WTC11 (cell line): ENCODE measurements at regions not wholly inside any gene's neighbourhood (a gene's known extent, or its start where the extent isn't known, plus 50 kb on each side); places are given as distances from the start of the nearest gene placed in this dataset.

Source experiments
- ATAC-seq: fragments of 200-7000 bp; cut with Tn5 transposase; 2 replicates; pipeline ENCODE4 v1.10.0; 2021; ENCODE audit warnings: mild to moderate bottlenecking, moderate library complexity
- CTCF ChIA-PET: fragments of 300-600 bp; sonication (Branson Sonifier 250); formaldehyde crosslinking; loops from one replicate; lab custom pipeline; 2021; ENCODE audit warnings: antibody characterized with exemption; lab: Charles Lee
- POLR2A ChIA-PET: fragments of 350-600 bp; sonication (Branson Sonifier 250); formaldehyde crosslinking; loops from one replicate; lab custom pipeline; 2021; ENCODE audit warnings: antibody characterized with exemption; lab: Charles Lee
- DNase-seq: peaks from one replicate; pipeline ENCODE4 v3.0.0; 2021; ENCODE audit warnings: low spot score
- H3K27ac Mint-ChIP-seq: 2 replicates; pipeline ENCODE4 v1.8.0; 2021; ENCODE audit warnings: mixed read lengths
- H3K27me3 Mint-ChIP-seq: 2 replicates; pipeline ENCODE4 v1.8.0; 2021; ENCODE audit warnings: low read depth, mild to moderate bottlenecking, moderate library complexity, mixed read lengths
- H3K36me3 Mint-ChIP-seq: 2 replicates; pipeline ENCODE4 v1.8.0; 2021; ENCODE audit warnings: mixed read lengths
- H3K4me1 Mint-ChIP-seq: 2 replicates; pipeline ENCODE4 v1.8.0; 2022; ENCODE audit warnings: mixed read lengths
- H3K4me3 Mint-ChIP-seq: 2 replicates; pipeline ENCODE4 v1.8.0; 2021; ENCODE audit warnings: mild to moderate bottlenecking, moderate library complexity, mixed read lengths
- H3K9me3 Mint-ChIP-seq: 2 replicates; pipeline ENCODE4 v1.8.0; 2021; ENCODE audit warnings: mixed read lengths
- ATF1 ChIP-seq: sonication (generic); formaldehyde crosslinking; IDR thresholded peaks from 2 replicates; pipeline ENCODE4 v1.8.1; 2023; ENCODE audit warnings: mild to moderate bottlenecking, moderate library complexity, missing genetic modification reagents
- ATF2 ChIP-seq: sonication (generic); formaldehyde crosslinking; IDR thresholded peaks from 2 replicates; pipeline ENCODE4 v1.8.1; 2022; ENCODE audit warnings: low read depth, missing genetic modification reagents, borderline replicate concordance
- CBFB ChIP-seq: sonication (generic); formaldehyde crosslinking; IDR thresholded peaks from 2 replicates; pipeline ENCODE4 v1.8.1; 2022; ENCODE audit warnings: mild to moderate bottlenecking, low read depth, missing genetic modification reagents
- E2F1 ChIP-seq: sonication (generic); formaldehyde crosslinking; IDR thresholded peaks from 2 replicates; pipeline ENCODE4 v1.8.0; 2022; ENCODE audit warnings: mild to moderate bottlenecking, missing genetic modification reagents
- ETV6 ChIP-seq: sonication (generic); formaldehyde crosslinking; IDR thresholded peaks from 2 replicates; pipeline ENCODE4 v1.8.1; 2022; ENCODE audit warnings: mild to moderate bottlenecking, missing genetic modification reagents
- FOXP1 ChIP-seq: sonication (generic); formaldehyde crosslinking; IDR thresholded peaks from 2 replicates; pipeline ENCODE4 v1.8.0; 2022; ENCODE audit warnings: missing genetic modification reagents, mild to moderate bottlenecking, moderate library complexity, borderline replicate concordance
- HMGA2 ChIP-seq: fragments of 250-450 bp; sonication (Bioruptor Pico); IDR thresholded peaks from 2 replicates; pipeline ENCODE4 v1.4.0; 2021; ENCODE audit warnings: mild to moderate bottlenecking, moderate library complexity
- HMGXB4 ChIP-seq: sonication (generic); formaldehyde crosslinking; IDR thresholded peaks from 2 replicates; pipeline ENCODE4 v1.8.1; 2023; ENCODE audit warnings: mild to moderate bottlenecking, moderate library complexity, missing genetic modification reagents
- IRF1 ChIP-seq: sonication (generic); formaldehyde crosslinking; IDR thresholded peaks from 2 replicates; pipeline ENCODE4 v1.8.0; 2023; ENCODE audit warnings: missing genetic modification reagents
- NFE2L1 ChIP-seq: sonication (generic); formaldehyde crosslinking; IDR thresholded peaks from 2 replicates; pipeline ENCODE4 v1.8.1; 2023; ENCODE audit warnings: missing genetic modification reagents
- NFYB ChIP-seq: sonication (generic); formaldehyde crosslinking; conservative IDR thresholded peaks from 2 replicates; pipeline ENCODE4 v1.8.0; 2022; ENCODE audit warnings: low read depth, missing genetic modification reagents
- PRRX2 ChIP-seq: fragments of 250-450 bp; sonication (Bioruptor Pico); IDR thresholded peaks from 2 replicates; pipeline ENCODE4 v1.8.0; 2021; ENCODE audit warnings: mild to moderate bottlenecking
- RORB ChIP-seq: fragments of 250-450 bp; sonication (Bioruptor Pico); IDR thresholded peaks from 2 replicates; pipeline ENCODE4 v1.9.0; 2021; ENCODE audit warnings: mild to moderate bottlenecking
- TEAD4 ChIP-seq: sonication (generic); formaldehyde crosslinking; IDR thresholded peaks from 2 replicates; pipeline ENCODE4 v1.8.0; 2022; ENCODE audit warnings: mild to moderate bottlenecking, missing genetic modification reagents
- ZNF121 ChIP-seq: sonication (generic); formaldehyde crosslinking; IDR thresholded peaks from 2 replicates; pipeline ENCODE4 v1.8.0; 2023; ENCODE audit warnings: missing genetic modification reagents
- TF ChIP-seq, protein P1 (sequence below): sonication (generic); formaldehyde crosslinking; IDR thresholded peaks from 2 replicates; pipeline ENCODE4 v1.8.0; 2022; ENCODE audit warnings: mild to moderate bottlenecking, missing genetic modification reagents
- TF ChIP-seq, protein P2 (sequence below): fragments of 250-450 bp; sonication (Bioruptor Pico); IDR thresholded peaks from 2 replicates; pipeline ENCODE4 v1.9.0; 2021; ENCODE audit warnings: mild to moderate bottlenecking
- TF ChIP-seq, protein P3 (sequence below): sonication (generic); formaldehyde crosslinking; IDR thresholded peaks from 2 replicates; pipeline ENCODE4 v1.8.1; 2022; ENCODE audit warnings: mild to moderate bottlenecking, missing genetic modification reagents, moderate library complexity, borderline replicate concordance
- TF ChIP-seq, protein P4 (sequence below): sonication (generic); formaldehyde crosslinking; IDR thresholded peaks from 2 replicates; pipeline ENCODE4 v1.8.1; 2023; ENCODE audit warnings: mild to moderate bottlenecking, missing genetic modification reagents, moderate library complexity

- ATAC-seq = peak; percentile 53
- POLR2A ChIA-PET = interaction anchor here (0.6 kb wide), 1 partner anchor 171 kb away, joined by 8 read pairs; no protein-coding TSS in a partner anchor
- no peak overlapping the region for H3K4me3 Mint-ChIP-seq
- H3K36me3 Mint-ChIP-seq = no peaks in the 10 kb centered on the region
- TF ChIP-seq NFE2L1 (no peak), ATF2 (no peak), CBFB (CRISPR knock-in tag) (no peak), PRRX2 (no peak), ATF1 (CRISPR knock-in tag) (no peak), ZNF121 (no peak), TEAD4 (CRISPR knock-in tag) (no peak), E2F1 (CRISPR knock-in tag) (no peak), HMGA2 (no peak), HMGXB4 (no peak), ETV6 (CRISPR knock-in tag) (no peak), IRF1 (CRISPR knock-in tag) (no peak), FOXP1 (CRISPR knock-in tag) (no peak)
- TF ChIP-seq, protein P1, sequence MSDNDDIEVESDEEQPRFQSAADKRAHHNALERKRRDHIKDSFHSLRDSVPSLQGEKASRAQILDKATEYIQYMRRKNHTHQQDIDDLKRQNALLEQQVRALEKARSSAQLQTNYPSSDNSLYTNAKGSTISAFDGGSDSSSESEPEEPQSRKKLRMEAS (CRISPR knock-in tag) = no peak
- TF ChIP-seq, protein P2, sequence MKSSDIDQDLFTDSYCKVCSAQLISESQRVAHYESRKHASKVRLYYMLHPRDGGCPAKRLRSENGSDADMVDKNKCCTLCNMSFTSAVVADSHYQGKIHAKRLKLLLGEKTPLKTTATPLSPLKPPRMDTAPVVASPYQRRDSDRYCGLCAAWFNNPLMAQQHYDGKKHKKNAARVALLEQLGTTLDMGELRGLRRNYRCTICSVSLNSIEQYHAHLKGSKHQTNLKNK (CRISPR knock-in tag) = no peak
- TF ChIP-seq, protein P3, sequence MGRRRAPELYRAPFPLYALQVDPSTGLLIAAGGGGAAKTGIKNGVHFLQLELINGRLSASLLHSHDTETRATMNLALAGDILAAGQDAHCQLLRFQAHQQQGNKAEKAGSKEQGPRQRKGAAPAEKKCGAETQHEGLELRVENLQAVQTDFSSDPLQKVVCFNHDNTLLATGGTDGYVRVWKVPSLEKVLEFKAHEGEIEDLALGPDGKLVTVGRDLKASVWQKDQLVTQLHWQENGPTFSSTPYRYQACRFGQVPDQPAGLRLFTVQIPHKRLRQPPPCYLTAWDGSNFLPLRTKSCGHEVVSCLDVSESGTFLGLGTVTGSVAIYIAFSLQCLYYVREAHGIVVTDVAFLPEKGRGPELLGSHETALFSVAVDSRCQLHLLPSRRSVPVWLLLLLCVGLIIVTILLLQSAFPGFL = no peak
- TF ChIP-seq, all 79 proteins: peak for 0
- no peaks in the 10 kb centered on the region; the same call in 1 of the 2 replicates for H3K9me3 Mint-ChIP-seq
- H3K4me1 Mint-ChIP-seq = peaks cover 19% of the 10 kb centered on the region
- H3K27ac Mint-ChIP-seq = no peak overlapping the region
- no peaks in the 10 kb centered on the region for H3K27me3 Mint-ChIP-seq
- CTCF ChIA-PET = no interaction called here
- no peak for DNase-seq
These were observed 267.1 kb upstream of the SGK1 start for GRCh38 chr6:134584847-134585516.

DNA sequence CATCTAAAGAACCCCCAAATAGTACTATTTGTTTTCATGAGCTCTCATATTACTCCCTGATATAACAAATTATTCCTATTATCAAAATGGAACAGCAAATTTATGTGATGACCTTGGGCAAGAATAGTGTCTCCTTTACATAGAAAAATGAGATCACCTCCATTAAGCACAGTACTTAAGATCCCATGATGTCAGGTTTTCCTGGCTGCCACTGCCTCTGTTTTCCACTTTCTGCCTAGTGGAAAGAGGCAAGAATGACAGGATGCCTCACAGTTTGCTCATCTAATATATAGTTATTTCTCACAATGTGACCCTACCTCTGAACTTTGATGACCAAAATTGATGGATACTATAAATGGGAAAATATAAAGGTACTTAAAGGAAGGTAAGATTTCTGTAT lies 260.1 kb upstream of the SGK1 start:
- ATAC-seq (no peak), DNase-seq (no peak)
- Mint-ChIP-seq H3K4me3 (no peak overlapping the region), H3K36me3 (no peaks in the 10 kb centered on the region), H3K27me3 (no peaks in the 10 kb centered on the region), H3K4me1 (no peaks in the 10 kb centered on the region), H3K9me3 (no peaks in the 10 kb centered on the region), H3K27ac (no peak overlapping the region)
- ChIA-PET CTCF (no interaction called here), POLR2A (no interaction called here)
- TF ChIP-seq NFYB (CRISPR knock-in tag) (no peak), RORB (CRISPR knock-in tag) (no peak), HMGXB4 (no peak)
- TF ChIP-seq, protein P2 (CRISPR knock-in tag) = no peak
- TF ChIP-seq, protein P4, sequence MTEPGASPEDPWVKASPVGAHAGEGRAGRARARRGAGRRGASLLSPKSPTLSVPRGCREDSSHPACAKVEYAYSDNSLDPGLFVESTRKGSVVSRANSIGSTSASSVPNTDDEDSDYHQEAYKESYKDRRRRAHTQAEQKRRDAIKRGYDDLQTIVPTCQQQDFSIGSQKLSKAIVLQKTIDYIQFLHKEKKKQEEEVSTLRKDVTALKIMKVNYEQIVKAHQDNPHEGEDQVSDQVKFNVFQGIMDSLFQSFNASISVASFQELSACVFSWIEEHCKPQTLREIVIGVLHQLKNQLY (CRISPR knock-in tag) = no peak
